RWPE1 (cell line): ENCODE measurements at regions not wholly inside any gene's neighbourhood (a gene's known extent, or its start where the extent isn't known, plus 50 kb on each side); places are given as distances from the start of the nearest gene placed in this dataset.
A peak's percentile ranks its signal among the peaks of the same experiment; 100 is the strongest.

ENCODE experiments used
- CTCF ChIA-PET: fragments of 350-600 bp; sonication (Branson Sonifier 250); formaldehyde crosslinking; extraction: SDS; loops from one replicate; lab custom pipeline; 2021; lab: Yijun Ruan, JAX
- POLR2A ChIA-PET: fragments of 400-600 bp; formaldehyde crosslinking; extraction: SDS; loops from one replicate; lab custom pipeline; 2020; ENCODE audit warnings: antibody characterized with exemption; ENCODE audit not compliant: low non-redundant PET; lab: Yijun Ruan, JAX
- DNase-seq: peaks from one replicate; pipeline ENCODE4 v3.0.0; 2012; ENCODE audit warnings: low spot score
- H3K27ac ChIP-seq: fragments of 450-650 bp; 2 replicates; pipeline ENCODE4 v1.5.1; 2017
- CTCF ChIP-seq: fragments of 450-650 bp; conservative IDR thresholded peaks from 2 replicates; pipeline ENCODE4 v1.5.1; 2017; ENCODE audit warnings: low read depth, mild to moderate bottlenecking

- POLR2A ChIA-PET, result no interaction called here
- DNase-seq, result no peak
- CTCF ChIA-PET, result no interaction called here
- H3K27ac ChIP-seq, result no peak overlapping the region
- TF ChIP-seq CTCF, result no peak
Observed at GRCh38 chr6:104505838-104506237, 353.9 kb downstream of the HACE1 start.

- no peak overlapping the region for H3K27ac ChIP-seq
- ChIA-PET POLR2A (no interaction called here), CTCF (no interaction called here)
- no peak for TF ChIP-seq CTCF
- no peak for DNase-seq
Observed at GRCh38 chr6:104500265-104500664, 359.5 kb downstream of the HACE1 start.

- DNase-seq, result no peak
- H3K27ac ChIP-seq, result no peak overlapping the region
- CTCF ChIA-PET, result no interaction called here
- TF ChIP-seq CTCF, result no peak
- POLR2A ChIA-PET, result no interaction called here
Observed at GRCh38 chr6:104486035-104486434, 373.7 kb downstream of the HACE1 start.

- POLR2A ChIA-PET, result no interaction called here
- no peak for DNase-seq
- H3K27ac ChIP-seq, result no peak overlapping the region
- CTCF ChIA-PET, result no interaction called here
- TF ChIP-seq CTCF, result no peak
Observed at GRCh38 chr6:104484626-104485025, 375.1 kb downstream of the HACE1 start.

GRCh38 chr6:104484191-104484590, 375.5 kb downstream of the HACE1 start:
- CTCF ChIA-PET, result no interaction called here
- TF ChIP-seq CTCF, result no peak
- DNase-seq, result no peak
- H3K27ac ChIP-seq, result no peak overlapping the region
- POLR2A ChIA-PET, result no interaction called here

- CTCF ChIA-PET, result interaction anchor here (0.6 to 0.7 kb wide), 2 partner anchors 48 to 843 kb away, joined by 3 read pairs; no protein-coding TSS in a partner anchor
Observed at GRCh38 chr6:104483225-104483834, 376.4 kb downstream of the HACE1 start.

More at GRCh38 chr6:104483225-104483834, 376.4 kb downstream of the HACE1 start:
- peak; percentile 22; the same call in 1 of the 2 replicates for TF ChIP-seq CTCF
- peak; percentile 5 for DNase-seq
- H3K27ac ChIP-seq, result no peak overlapping the region
- POLR2A ChIA-PET, result no interaction called here
